ENCODE measurements at regions not wholly inside any gene's neighbourhood (a gene's known extent, or its start where the extent isn't known, plus 50 kb on each side); places are given as distances from the start of the nearest gene placed in this dataset.

GRCh38 chr5:82603033-82603987 is 325.2 kb upstream of the RPS23 start:
- no peak overlapping the region for H2AK5ac ChIP-seq (ENCODE audit: low read depth, low read length)
- H3K36me3 ChIP-seq (ENCODE audit: control insufficient read depth in 2 of 4, insufficient read depth in 4 of 4, low read length in 3 of 4), result no peaks in the 10 kb centered on the region
- no peaks in the 10 kb centered on the region for H3K79me1 ChIP-seq (ENCODE audit: low read depth, low read length)
- H2BK12ac ChIP-seq (ENCODE audit: low read depth, low read length), result no peak overlapping the region
- no peaks in the 10 kb centered on the region for H3K79me2 ChIP-seq (ENCODE audit: control insufficient read depth in 1 of 2, insufficient read depth in 2 of 2, low read length in 2 of 2)
- FAIRE-seq (no peak), DNase-seq (ENCODE audit: low read depth in 1 of 2, low spot score in 2 of 2) (no peak)
- H4K91ac ChIP-seq (replicated peaks; ENCODE audit: insufficient read length, low read length), result no peak overlapping the region
- no peak overlapping the region for H2BK5ac ChIP-seq (ENCODE audit: low read depth, low read length)
- H3K56ac ChIP-seq (replicated peaks; ENCODE audit: insufficient read length, low read depth, low read length), result no peak overlapping the region
- H3K9ac ChIP-seq (replicated peaks in 1 of 4; ENCODE audit: extremely low read depth in 1 of 4, low read depth in 3 of 4, low read length in 3 of 4), result no peak overlapping the region
- no peaks in the 10 kb centered on the region for H3K27me3 ChIP-seq (replicated peaks in 1 of 4; ENCODE audit: control insufficient read depth in 3 of 4, extremely low read depth in 1 of 4, insufficient read depth in 3 of 4, low read length in 3 of 4)
- WGBS, 2 experiments (ENCODE audit: extremely low coverage in 1 of 2, insufficient coverage in 1 of 2, insufficient read length in 1 of 2, insufficient replicate concordance in 2 of 2, low coverage in 1 of 2, low lambda C conversion rate in 2 of 2, missing lambda C conversion rate in 1 of 2), result 88% methylated on average over 8 of the region's 8 CpGs; no CpG with 5 or more reads in 1 of the 2 experiments
- H3K9me3 ChIP-seq (ENCODE audit: insufficient read depth in 2 of 2, low read depth in 1 of 2, low read length in 1 of 2), result peaks cover 0 to 9% of the 10 kb centered on the region in 2 experiments; a peak in 2 of 4 replicates
- no peak overlapping the region for H3K14ac ChIP-seq (ENCODE audit: insufficient read length)
- H3K27ac ChIP-seq (ENCODE audit: low read depth, low read length), result no peak overlapping the region
- H4K8ac ChIP-seq (ENCODE audit: extremely low read depth, insufficient read depth, low read length), result no peak overlapping the region
- no peaks in the 10 kb centered on the region for H3K4me1 ChIP-seq (replicated peaks in 1 of 4; ENCODE audit: control insufficient read depth in 3 of 4, insufficient read depth in 4 of 4, low read length in 3 of 4)
- no peak overlapping the region for H3K23ac ChIP-seq (ENCODE audit: insufficient read length)
- no peak overlapping the region for H2AFZ ChIP-seq (ENCODE audit: low read length)
- no peak overlapping the region for H2BK20ac ChIP-seq (ENCODE audit: low read length)
- no peak overlapping the region for H3K4me2 ChIP-seq (ENCODE audit: insufficient read depth in 1 of 2, low read depth in 2 of 2, low read length in 2 of 2)
- POLR2A ChIA-PET (ENCODE audit: partially characterized antibody), result no interaction called here
- no peak overlapping the region for H3K4ac ChIP-seq (replicated peaks; ENCODE audit: insufficient read length, low read depth, low read length)
- no peak overlapping the region for H3K4me3 ChIP-seq (ENCODE audit: extremely low read depth in 1 of 4, insufficient read depth in 2 of 4, low read depth in 3 of 4, low read length in 4 of 4)
- no peak overlapping the region for H3K18ac ChIP-seq (ENCODE audit: extremely low read depth, low read length)
- H4K5ac ChIP-seq (ENCODE audit: insufficient read length, low read depth, low read length), result no peak overlapping the region
- CTCF ChIA-PET (ENCODE audit: partially characterized antibody), result interaction anchor here (1.2 kb wide), 1 partner anchor 48 kb away, joined by 4 read pairs; no protein-coding TSS in a partner anchor
- H4K20me1 ChIP-seq (replicated peaks in 1 of 2; ENCODE audit: control insufficient read depth in 1 of 2, insufficient read depth in 2 of 2, low read length in 2 of 2), result no peaks in the 10 kb centered on the region
- H3K23me2 ChIP-seq (ENCODE audit: low read depth, low read length), result no peaks in the 10 kb centered on the region
- H2BK120ac ChIP-seq (replicated peaks; ENCODE audit: low read depth, low read length), result no peak overlapping the region
- H2BK15ac ChIP-seq (ENCODE audit: low read length), result no peak overlapping the region
- TF ChIP-seq PHF8 (conservative IDR thresholded peaks at IDR 0.05; ENCODE audit: low read depth, low read length) (no peak), USF2 (IDR thresholded peaks at IDR 0.05; ENCODE audit: low read length) (no peak), MAFK (IDR thresholded peaks at IDR 0.05; ENCODE audit: low read depth, low read length) (no peak), CBX8 (IDR thresholded peaks at IDR 0.05; ENCODE audit: borderline replicate concordance, low read depth, low read length) (no peak), SRF (IDR thresholded peaks at IDR 0.05; ENCODE audit: low read depth, low read length) (no peak), NANOG (IDR thresholded peaks at IDR 0.05; ENCODE audit: insufficient read depth, low read depth, low read length, poor library complexity, severe bottlenecking) (no peak), SIN3A (conservative IDR thresholded peaks at IDR 0.05 in 1 of 2, IDR thresholded peaks at IDR 0.05 in 1 of 2; ENCODE audit: low read depth in 1 of 2, low read length in 2 of 2) (no peak), CTCF (IDR thresholded peaks at IDR 0.05; ENCODE audit: control extremely low read depth in 1 of 3, insufficient read depth in 1 of 3, low read depth in 1 of 3, low read length in 3 of 3) (no peak)

Measured in H1 (cell line).